GM18511 (cell line): ENCODE measurements at regions not wholly inside any gene's neighbourhood (a gene's known extent, or its start where the extent isn't known, plus 50 kb on each side); places are given as distances from the start of the nearest gene placed in this dataset.

ENCODE experiments used
- ATAC-seq: cut with Tn5 transposase; IDR thresholded peaks from one replicate; pipeline ENCODE4 v1.9.1; 2021; ENCODE audit warnings: mild to moderate bottlenecking, moderate library complexity; ENCODE audit not compliant: unreplicated experiment

GRCh38 chr3:27861046-27862036 is 139.2 kb upstream of the EOMES start:
- ATAC-seq: no peak

GRCh38 chr3:27865731-27866130 is 143.6 kb upstream of the EOMES start:
- ATAC-seq: no peak

GRCh38 chr3:27869152-27869551 is 147.0 kb upstream of the EOMES start:
- ATAC-seq: no peak

- ATAC-seq: no peak
These were observed 155.2 kb upstream of the EOMES start for GRCh38 chr3:27877061-27878013.

- ATAC-seq: no peak
These were observed 155.9 kb upstream of the EOMES start for GRCh38 chr3:27878014-27878383.

- peak; percentile 69 for ATAC-seq
These were observed 159.1 kb upstream of the EOMES start for GRCh38 chr3:27880969-27881892.

GRCh38 chr3:27883266-27883665 is 161.1 kb upstream of the EOMES start:
- no peak for ATAC-seq

GRCh38 chr3:27885641-27886040 is 163.5 kb upstream of the EOMES start:
- ATAC-seq: no peak

- ATAC-seq: no peak
These were observed 166.4 kb upstream of the EOMES start for GRCh38 chr3:27888562-27888961.

GRCh38 chr3:27889745-27890144 is 167.6 kb upstream of the EOMES start:
- no peak for ATAC-seq

GRCh38 chr3:27900316-27900715 is 178.2 kb upstream of the EOMES start:
- ATAC-seq: no peak

GRCh38 chr3:27903446-27903845 is 181.3 kb upstream of the EOMES start:
- ATAC-seq: no peak

GRCh38 chr3:27905625-27906024 is 183.5 kb upstream of the EOMES start:
- no peak for ATAC-seq

GRCh38 chr3:27907148-27907547 is 185.0 kb upstream of the EOMES start:
- ATAC-seq: no peak

- ATAC-seq: no peak
These were observed 185.8 kb upstream of the EOMES start for GRCh38 chr3:27907929-27908328.

- ATAC-seq: no peak
These were observed 188.3 kb upstream of the EOMES start for GRCh38 chr3:27910456-27910855.

- no peak for ATAC-seq
These were observed 192.1 kb upstream of the EOMES start for GRCh38 chr3:27914199-27914598.

- no peak for ATAC-seq
These were observed 201.4 kb upstream of the EOMES start for GRCh38 chr3:27923349-27924068.

GRCh38 chr3:27927882-27928281 is 205.8 kb upstream of the EOMES start:
- ATAC-seq: no peak

- no peak for ATAC-seq
These were observed 208.0 kb upstream of the EOMES start for GRCh38 chr3:27930052-27930602.
